HEK293T (cell line): ENCODE measurements at regions not wholly inside any gene's neighbourhood (a gene's known extent, or its start where the extent isn't known, plus 50 kb on each side); places are given as distances from the start of the nearest gene placed in this dataset.

Experiments used
- CTCF ChIA-PET: fragments of 350-600 bp; formaldehyde crosslinking; extraction: SDS; loops from one replicate; lab custom pipeline; 2021; ENCODE audit warnings: antibody characterized with exemption, inconsistent platforms; lab: Yijun Ruan, JAX
- POLR2A ChIA-PET: fragments of 350-600 bp; formaldehyde crosslinking; extraction: SDS; loops from one replicate; lab custom pipeline; 2020; ENCODE audit warnings: antibody characterized with exemption, inconsistent platforms; lab: Yijun Ruan, JAX
- DNase-seq: peaks from one replicate; pipeline ENCODE4 v3.0.0; 2012; ENCODE audit warnings: mixed read lengths; ENCODE audit errors: extremely low spot score
- ARNT ChIP-seq: fragments of 450-650 bp; IDR thresholded peaks from 2 replicates; pipeline ENCODE4 v1.6.1; 2017; ENCODE audit warnings: mild to moderate bottlenecking
- BHLHE40 ChIP-seq: fragments of 450-650 bp; IDR thresholded peaks from 2 replicates; pipeline ENCODE4 v1.6.1; 2016; ENCODE audit warnings: mild to moderate bottlenecking, moderate library complexity, borderline replicate concordance
- CTBP1 ChIP-seq: fragments of 450-650 bp; IDR thresholded peaks from 2 replicates; pipeline ENCODE4 v1.6.1; 2016; ENCODE audit warnings: borderline replicate concordance
- ELF4 ChIP-seq: fragments of 450-650 bp; IDR thresholded peaks from 2 replicates; pipeline ENCODE4 v1.6.1; 2017; ENCODE audit warnings: antibody characterized with exemption
- FOXA1 ChIP-seq: fragments of 450-650 bp; IDR thresholded peaks from 2 replicates; pipeline ENCODE4 v1.6.1; 2016; ENCODE audit warnings: mild to moderate bottlenecking
- FOXK2 ChIP-seq: fragments of 450-650 bp; IDR thresholded peaks from 2 replicates; pipeline ENCODE4 v1.6.1; 2016; ENCODE audit warnings: mild to moderate bottlenecking
- FOXM1 ChIP-seq: fragments of 450-650 bp; IDR thresholded peaks from 2 replicates; pipeline ENCODE4 v1.6.1; 2017; ENCODE audit warnings: mild to moderate bottlenecking, borderline replicate concordance
- HDGF ChIP-seq: fragments of 450-650 bp; IDR thresholded peaks from 2 replicates; pipeline ENCODE4 v1.6.1; 2017; ENCODE audit warnings: antibody characterized with exemption, borderline replicate concordance
- L3MBTL2 ChIP-seq: fragments of 450-650 bp; conservative IDR thresholded peaks from 2 replicates; pipeline ENCODE4 v1.6.1; 2016; ENCODE audit warnings: mild to moderate bottlenecking
- LEF1 ChIP-seq: fragments of 450-650 bp; IDR thresholded peaks from 2 replicates; pipeline ENCODE4 v1.6.1; 2017; ENCODE audit warnings: mild to moderate bottlenecking, borderline replicate concordance
- NFRKB ChIP-seq: fragments of 450-650 bp; IDR thresholded peaks from 2 replicates; pipeline ENCODE4 v1.6.1; 2016; ENCODE audit warnings: mild to moderate bottlenecking, moderate library complexity
- PKNOX1 ChIP-seq: fragments of 450-650 bp; IDR thresholded peaks from 2 replicates; pipeline ENCODE4 v1.6.1; 2016
- SP1 ChIP-seq: fragments of 450-650 bp; IDR thresholded peaks from 2 replicates; pipeline ENCODE4 v1.6.1; 2017
- SUZ12 ChIP-seq: fragments of 450-650 bp; IDR thresholded peaks from 2 replicates; pipeline ENCODE4 v1.6.1; 2016; ENCODE audit warnings: mild to moderate bottlenecking
- TARDBP ChIP-seq: fragments of 450-650 bp; IDR thresholded peaks from 2 replicates; pipeline ENCODE4 v1.6.1; 2016
- ZNF384 ChIP-seq: fragments of 450-650 bp; IDR thresholded peaks from 2 replicates; pipeline ENCODE4 v1.6.1; 2016

GRCh38 chr15:95446854-95447253 lies 883.6 kb upstream of the NR2F2 start:
- CTCF ChIA-PET = no interaction called here

GRCh38 chr15:95447486-95447885 lies 883.0 kb upstream of the NR2F2 start:
- CTCF ChIA-PET = no interaction called here

More at GRCh38 chr15:95446854-95447253, 883.6 kb upstream of the NR2F2 start:
- POLR2A ChIA-PET = no interaction called here
- no peak for DNase-seq
- TF ChIP-seq FOXK2 (no peak), HDGF (no peak), BHLHE40 (no peak), ARNT (no peak), ZNF384 (no peak), ELF4 (no peak), FOXA1 (no peak), FOXM1 (no peak), LEF1 (no peak), CTBP1 (no peak), PKNOX1 (no peak), SUZ12 (no peak), L3MBTL2 (no peak), NFRKB (no peak), TARDBP (no peak), SP1 (no peak)

GRCh38 chr15:95448531-95449229 lies 881.8 kb upstream of the NR2F2 start:
- POLR2A ChIA-PET = no interaction called here
- DNase-seq = no peak
- CTCF ChIA-PET = interaction anchor here (1.4 to 1.5 kb wide), 2 partner anchors 189 to 191 kb away, joined by 3 read pairs; no protein-coding TSS in a partner anchor
- no peak for TF ChIP-seq L3MBTL2
- TF ChIP-seq SUZ12 = no peak
- no peak for TF ChIP-seq PKNOX1
- TF ChIP-seq NFRKB = no peak
- no peak for TF ChIP-seq LEF1
- no peak for TF ChIP-seq HDGF
- TF ChIP-seq BHLHE40 = no peak
- TF ChIP-seq FOXA1 = no peak
- TF ChIP-seq FOXK2 = no peak

More at GRCh38 chr15:95447486-95447885, 883.0 kb upstream of the NR2F2 start:
- POLR2A ChIA-PET = no interaction called here
- TF ChIP-seq PKNOX1 (no peak), FOXA1 (no peak), BHLHE40 (no peak), NFRKB (no peak), ZNF384 (no peak), HDGF (no peak), LEF1 (no peak), SP1 (no peak), TARDBP (no peak), L3MBTL2 (no peak)
- no peak for DNase-seq

- TF ChIP-seq ARNT = no peak
- no peak for TF ChIP-seq ELF4
- no peak for TF ChIP-seq L3MBTL2
- no peak for TF ChIP-seq SP1
- TF ChIP-seq ZNF384 = no peak
- no peak for TF ChIP-seq HDGF
- no peak for TF ChIP-seq FOXK2
- POLR2A ChIA-PET = no interaction called here
- no peak for DNase-seq
- CTCF ChIA-PET = interaction anchor here (0.6 to 1.5 kb wide), 3 partner anchors 189 to 1136 kb away, joined by 3 read pairs; no protein-coding TSS in a partner anchor
Observed at GRCh38 chr15:95449230-95449628, 881.3 kb upstream of the NR2F2 start.

GRCh38 chr15:95450413-95450812 lies 880.1 kb upstream of the NR2F2 start:
- ChIA-PET CTCF (no interaction called here), POLR2A (no interaction called here)
- DNase-seq = no peak
- TF ChIP-seq ZNF384 (no peak), NFRKB (no peak), FOXK2 (no peak), FOXM1 (no peak), ELF4 (no peak), TARDBP (no peak), ARNT (no peak), HDGF (no peak), FOXA1 (no peak), L3MBTL2 (no peak), CTBP1 (no peak), LEF1 (no peak), BHLHE40 (no peak), SUZ12 (no peak), SP1 (no peak), PKNOX1 (no peak)
